ENCODE measurements at regions not wholly inside any gene's neighbourhood (a gene's known extent, or its start where the extent isn't known, plus 50 kb on each side); places are given as distances from the start of the nearest gene placed in this dataset.
A peak's percentile ranks its signal among the peaks of the same experiment; 100 is the strongest.

DNA sequence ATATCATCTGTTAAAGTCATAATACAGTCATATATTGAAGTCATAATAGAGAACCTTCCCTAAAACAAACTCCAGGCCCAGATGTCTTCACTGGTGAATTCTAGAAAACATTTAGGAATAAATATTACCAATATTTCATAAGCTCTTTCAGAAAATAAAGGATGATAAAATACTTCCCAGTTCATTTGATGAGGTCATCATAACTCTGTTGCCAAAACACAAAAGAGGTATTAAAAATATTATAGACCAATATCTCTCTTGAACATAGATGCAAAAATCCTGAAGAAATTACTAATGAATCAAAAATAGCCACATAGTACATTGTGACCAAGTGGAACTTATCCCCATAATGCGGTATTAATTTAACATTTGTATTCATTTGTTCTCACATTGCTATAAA lies 132.4 kb upstream of the ZP4 start:
- H3K36me3 ChIP-seq (ENCODE audit: control insufficient read depth in 2 of 2, insufficient read depth in 1 of 2, low read length in 2 of 2), result no peaks in the 10 kb centered on the region
- ChIA-PET POLR2A (no interaction called here), CTCF (no interaction called here)
- no peaks in the 10 kb centered on the region for H3K9me3 ChIP-seq (ENCODE audit: control insufficient read depth, insufficient read depth, low read depth, low read length)
- H3K27ac ChIP-seq (ENCODE audit: extremely low read depth, low read depth, low read length), result no peak overlapping the region
- no peaks in the 10 kb centered on the region for H3K4me1 ChIP-seq (ENCODE audit: control insufficient read depth, insufficient read depth, low read length)
- no peak for TF ChIP-seq ZNF324 (tag by site-specific recombination; IDR thresholded peaks at IDR 0.05)
- TF ChIP-seq, protein P1, sequence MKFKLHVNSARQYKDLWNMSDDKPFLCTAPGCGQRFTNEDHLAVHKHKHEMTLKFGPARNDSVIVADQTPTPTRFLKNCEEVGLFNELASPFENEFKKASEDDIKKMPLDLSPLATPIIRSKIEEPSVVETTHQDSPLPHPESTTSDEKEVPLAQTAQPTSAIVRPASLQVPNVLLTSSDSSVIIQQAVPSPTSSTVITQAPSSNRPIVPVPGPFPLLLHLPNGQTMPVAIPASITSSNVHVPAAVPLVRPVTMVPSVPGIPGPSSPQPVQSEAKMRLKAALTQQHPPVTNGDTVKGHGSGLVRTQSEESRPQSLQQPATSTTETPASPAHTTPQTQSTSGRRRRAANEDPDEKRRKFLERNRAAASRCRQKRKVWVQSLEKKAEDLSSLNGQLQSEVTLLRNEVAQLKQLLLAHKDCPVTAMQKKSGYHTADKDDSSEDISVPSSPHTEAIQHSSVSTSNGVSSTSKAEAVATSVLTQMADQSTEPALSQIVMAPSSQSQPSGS (tag by site-specific recombination; IDR thresholded peaks at IDR 0.05; ENCODE audit: low read depth), result peak; percentile 80
- H3K4me3 ChIP-seq (ENCODE audit: low read depth, low read length), result no peak overlapping the region

DNA sequence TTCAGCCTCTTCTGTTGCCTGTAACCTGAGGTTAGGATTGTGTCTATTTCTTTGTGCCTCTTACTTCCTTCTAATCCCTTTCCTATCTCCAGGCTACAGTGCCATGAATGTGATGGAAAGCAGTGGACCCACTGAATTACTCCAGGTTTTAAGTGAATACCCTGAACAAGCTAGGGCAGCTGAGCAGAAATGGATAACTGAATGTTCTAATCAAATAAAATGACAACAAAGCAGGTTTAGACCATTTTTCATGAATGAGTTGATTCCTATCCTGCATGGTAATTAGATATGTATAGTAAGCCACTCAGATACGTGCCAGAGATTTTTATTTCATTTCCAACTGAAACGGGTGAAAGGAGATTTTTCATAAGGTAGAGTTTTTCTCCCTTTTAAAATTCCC lies 127.5 kb upstream of the ZP4 start:
- Histone ChIP-seq H3K9me3 (ENCODE audit: control insufficient read depth, insufficient read depth, low read depth, low read length) (no peaks in the 10 kb centered on the region), H3K36me3 (ENCODE audit: control insufficient read depth in 2 of 2, insufficient read depth in 1 of 2, low read length in 2 of 2) (no peaks in the 10 kb centered on the region), H3K4me3 (ENCODE audit: low read depth, low read length) (no peak overlapping the region), H3K27ac (ENCODE audit: extremely low read depth, low read depth, low read length) (no peak overlapping the region), H3K4me1 (ENCODE audit: control insufficient read depth, insufficient read depth, low read length) (no peaks in the 10 kb centered on the region)
- POLR2A ChIA-PET, result no interaction called here
- TF ChIP-seq SP3 (tag by site-specific recombination; IDR thresholded peaks at IDR 0.05), result no peak
- no peak for TF ChIP-seq ZNF426 (tag by site-specific recombination; IDR thresholded peaks at IDR 0.05)
- TF ChIP-seq, protein P2, sequence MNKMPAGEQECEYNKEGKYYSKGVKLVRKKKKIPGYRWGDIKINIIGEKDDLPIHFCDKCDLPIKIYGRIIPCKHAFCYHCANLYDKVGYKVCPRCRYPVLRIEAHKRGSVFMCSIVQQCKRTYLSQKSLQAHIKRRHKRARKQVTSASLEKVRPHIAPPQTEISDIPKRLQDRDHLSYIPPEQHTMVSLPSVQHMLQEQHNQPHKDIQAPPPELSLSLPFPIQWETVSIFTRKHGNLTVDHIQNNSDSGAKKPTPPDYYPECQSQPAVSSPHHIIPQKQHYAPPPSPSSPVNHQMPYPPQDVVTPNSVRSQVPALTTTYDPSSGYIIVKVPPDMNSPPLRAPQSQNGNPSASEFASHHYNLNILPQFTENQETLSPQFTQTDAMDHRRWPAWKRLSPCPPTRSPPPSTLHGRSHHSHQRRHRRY (tag by site-specific recombination; IDR thresholded peaks at IDR 0.05), result no peak
- CTCF ChIA-PET, result no interaction called here

DNA sequence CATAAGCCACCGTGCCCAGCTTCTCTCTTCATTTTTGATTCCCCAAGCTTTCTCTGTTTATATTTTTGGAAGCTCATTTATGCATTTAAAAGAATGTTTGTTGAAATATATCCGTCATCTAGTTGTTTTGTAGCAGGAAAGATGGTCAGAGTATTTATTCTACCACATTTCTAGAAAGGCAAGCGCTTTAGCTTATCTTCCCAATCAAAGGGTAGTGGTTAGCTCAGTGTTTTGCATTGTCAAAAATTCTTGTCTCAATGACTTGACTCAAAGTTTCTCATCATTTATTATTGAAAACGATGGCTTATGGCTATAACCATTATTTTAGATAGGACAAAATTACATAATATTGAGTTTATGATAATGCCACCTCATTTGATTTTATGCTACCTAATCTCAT lies 116.1 kb upstream of the ZP4 start:
- H3K36me3 ChIP-seq (ENCODE audit: control insufficient read depth in 2 of 2, insufficient read depth in 1 of 2, low read length in 2 of 2), result no peaks in the 10 kb centered on the region
- CTCF ChIA-PET, result interaction anchor here (0.6 kb wide), 2 partner anchors 156 to 297 kb away, joined by 3 to 4 read pairs; no protein-coding TSS in a partner anchor
- no peak overlapping the region for H3K27ac ChIP-seq (ENCODE audit: extremely low read depth, low read depth, low read length)
- H3K4me1 ChIP-seq (ENCODE audit: control insufficient read depth, insufficient read depth, low read length), result no peaks in the 10 kb centered on the region
- no peak overlapping the region for H3K4me3 ChIP-seq (ENCODE audit: low read depth, low read length)
- TF ChIP-seq GLI4 (tag by site-specific recombination; IDR thresholded peaks at IDR 0.05) (no peak), ZNF266 (tag by site-specific recombination; IDR thresholded peaks at IDR 0.05; ENCODE audit: low read depth) (no peak), ZNF24 (tag by site-specific recombination; IDR thresholded peaks at IDR 0.05) (no peak), ZNF501 (tag by site-specific recombination; IDR thresholded peaks at IDR 0.05) (no peak), ZNF76 (tag by site-specific recombination; IDR thresholded peaks at IDR 0.05; ENCODE audit: borderline replicate concordance, low read depth) (no peak), IKZF3 (tag by site-specific recombination; IDR thresholded peaks at IDR 0.05) (no peak), ZFP69B (tag by site-specific recombination; IDR thresholded peaks at IDR 0.05) (no peak), ZNF423 (tag by site-specific recombination; IDR thresholded peaks at IDR 0.05) (no peak), ZNF426 (tag by site-specific recombination; IDR thresholded peaks at IDR 0.05) (no peak), ZNF274 (IDR thresholded peaks at IDR 0.05; ENCODE audit: low read length) (no peak), ZNF274 (tag by site-specific recombination; IDR thresholded peaks at IDR 0.05; ENCODE audit: borderline replicate concordance) (no peak), EGR2 (tag by site-specific recombination; IDR thresholded peaks at IDR 0.05; ENCODE audit: low read depth) (no peak), RBAK (tag by site-specific recombination; IDR thresholded peaks at IDR 0.05) (no peak), HOXD13 (CRISPR knock-in tag; IDR thresholded peaks at IDR 0.05; ENCODE audit: borderline replicate concordance) (no peak), ZNF664 (tag by site-specific recombination; IDR thresholded peaks at IDR 0.05) (no peak), HOXA7 (CRISPR knock-in tag; IDR thresholded peaks at IDR 0.05; ENCODE audit: borderline replicate concordance) (no peak)
- TF ChIP-seq, protein P3, sequence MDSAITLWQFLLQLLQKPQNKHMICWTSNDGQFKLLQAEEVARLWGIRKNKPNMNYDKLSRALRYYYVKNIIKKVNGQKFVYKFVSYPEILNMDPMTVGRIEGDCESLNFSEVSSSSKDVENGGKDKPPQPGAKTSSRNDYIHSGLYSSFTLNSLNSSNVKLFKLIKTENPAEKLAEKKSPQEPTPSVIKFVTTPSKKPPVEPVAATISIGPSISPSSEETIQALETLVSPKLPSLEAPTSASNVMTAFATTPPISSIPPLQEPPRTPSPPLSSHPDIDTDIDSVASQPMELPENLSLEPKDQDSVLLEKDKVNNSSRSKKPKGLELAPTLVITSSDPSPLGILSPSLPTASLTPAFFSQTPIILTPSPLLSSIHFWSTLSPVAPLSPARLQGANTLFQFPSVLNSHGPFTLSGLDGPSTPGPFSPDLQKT (IDR thresholded peaks at IDR 0.05; ENCODE audit: borderline replicate concordance, low read depth, low read length), result no peak
- TF ChIP-seq, protein P4, sequence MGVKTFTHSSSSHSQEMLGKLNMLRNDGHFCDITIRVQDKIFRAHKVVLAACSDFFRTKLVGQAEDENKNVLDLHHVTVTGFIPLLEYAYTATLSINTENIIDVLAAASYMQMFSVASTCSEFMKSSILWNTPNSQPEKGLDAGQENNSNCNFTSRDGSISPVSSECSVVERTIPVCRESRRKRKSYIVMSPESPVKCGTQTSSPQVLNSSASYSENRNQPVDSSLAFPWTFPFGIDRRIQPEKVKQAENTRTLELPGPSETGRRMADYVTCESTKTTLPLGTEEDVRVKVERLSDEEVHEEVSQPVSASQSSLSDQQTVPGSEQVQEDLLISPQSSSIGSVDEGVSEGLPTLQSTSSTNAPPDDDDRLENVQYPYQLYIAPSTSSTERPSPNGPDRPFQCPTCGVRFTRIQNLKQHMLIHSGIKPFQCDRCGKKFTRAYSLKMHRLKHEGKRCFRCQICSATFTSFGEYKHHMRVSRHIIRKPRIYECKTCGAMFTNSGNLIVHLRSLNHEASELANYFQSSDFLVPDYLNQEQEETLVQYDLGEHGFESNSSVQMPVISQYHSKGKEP (tag by site-specific recombination; IDR thresholded peaks at IDR 0.05), result no peak
- no peaks in the 10 kb centered on the region for H3K9me3 ChIP-seq (ENCODE audit: control insufficient read depth, insufficient read depth, low read depth, low read length)
- POLR2A ChIA-PET, result interaction anchor here (0.6 kb wide), 1 partner anchor 917 kb away, joined by 3 read pairs; no protein-coding TSS in a partner anchor
